Small intestine (tissue), 7 donors: ENCODE measurements at regions not wholly inside any gene's neighbourhood (a gene's known extent, or its start where the extent isn't known, plus 50 kb on each side); places are given as distances from the start of the nearest gene placed in this dataset.

Experiments
- DNase-seq, 2 donors: peaks; one replicate each; pipeline versions ENCODE4 v3.0.0 to v3.0.0-alpha.2; 2013
- FAIRE-seq: peaks from 2 replicates; lab custom pipeline; 2012; peaks lifted over from hg19 to GRCh38; lab: Jason Lieb, UNC
- H3K27ac ChIP-seq, 3 donors: one replicate each; pipeline ENCODE4 v1.5.1; 2013; ENCODE audit warnings: low read length in 2 of 3, mild to moderate bottlenecking in 2 of 3, control low read depth in 1 of 3, inconsistent platforms in 1 of 3, low read depth in 1 of 3, moderate library complexity in 1 of 3
- H3K27me3 ChIP-seq, 3 donors: one replicate each; pipeline ENCODE4 v1.6.1; 2013; ENCODE audit warnings: low read length in 3 of 3, inconsistent platforms in 1 of 3; ENCODE audit not compliant: control insufficient read depth in 3 of 3, insufficient read depth in 3 of 3
- H3K36me3 ChIP-seq, 3 donors: one replicate each; pipeline ENCODE4 v1.6.1; 2013; ENCODE audit warnings: low read length in 3 of 3, inconsistent platforms in 1 of 3, low read depth in 1 of 3, mild to moderate bottlenecking in 1 of 3, moderate library complexity in 1 of 3; ENCODE audit not compliant: control insufficient read depth in 3 of 3, insufficient read depth in 2 of 3
- H3K4me1 ChIP-seq, 3 donors: one replicate each; pipeline ENCODE4 v1.6.1; 2013; ENCODE audit warnings: low read length in 2 of 3, inconsistent platforms in 1 of 3, low read depth in 1 of 3, mild to moderate bottlenecking in 1 of 3, moderate library complexity in 1 of 3; ENCODE audit not compliant: control insufficient read depth in 3 of 3, insufficient read depth in 2 of 3
- H3K4me3 ChIP-seq, 3 donors: one replicate each; pipeline ENCODE4 v1.5.1; 2013; ENCODE audit warnings: low read length in 3 of 3, control low read depth in 1 of 3, inconsistent platforms in 1 of 3, low read depth in 1 of 3, mild to moderate bottlenecking in 1 of 3, moderate library complexity in 1 of 3
- H3K9me3 ChIP-seq, 2 donors: one replicate each; pipeline ENCODE4 v1.6.1; 2013; ENCODE audit warnings: low read depth in 1 of 2, low read length in 1 of 2; ENCODE audit not compliant: control insufficient read depth in 2 of 2, insufficient read depth in 1 of 2
- WGBS, 3 donors: extraction: QIAGEN DNeasy Blood & Tissue Kit; methylation state at CpG; one replicate each; pipeline ENCODE4 v1.1.7; 2013; 5-methylcytosine and 5-hydroxymethylcytosine counted together
- donor health status: healthy with polysubstance abuse.
- donor health status: control.
- donor health status: control.
- donor health status: Bipolar disorder and iron deficiency.
- donor health status: healthy.

DNA sequence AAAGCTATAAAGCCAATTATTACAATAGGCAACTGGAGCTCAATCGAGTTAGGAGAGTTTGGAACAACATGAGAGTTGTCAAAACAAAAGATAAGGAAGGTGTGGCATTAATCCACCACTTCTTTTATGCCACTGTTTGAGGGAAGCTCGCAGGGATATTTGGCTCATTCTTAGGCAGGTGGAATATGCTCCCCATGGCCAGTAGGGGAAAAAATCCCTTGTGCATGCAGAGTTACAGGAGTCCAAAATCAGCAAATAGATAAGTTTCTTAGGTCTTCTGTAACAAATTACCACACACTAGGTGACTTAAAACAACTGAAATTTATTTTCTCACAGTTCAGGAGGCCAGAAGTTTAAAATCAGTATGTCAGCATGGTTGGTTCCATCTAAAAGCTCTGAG, 135.4 kb upstream of the SYNPR start:
- Histone ChIP-seq H3K27me3 (no peaks in the 10 kb centered on the region), H3K4me3 (no peak overlapping the region), H3K4me1 (no peaks in the 10 kb centered on the region), H3K36me3 (no peaks in the 10 kb centered on the region), H3K27ac (no peak overlapping the region), H3K9me3 (no peaks in the 10 kb centered on the region)
- WGBS, 3 donors, result 15 to 34% (median 16%) methylated on average over 2 of the region's 2 CpGs
- FAIRE-seq, result no peak
- no peak for DNase-seq

DNA sequence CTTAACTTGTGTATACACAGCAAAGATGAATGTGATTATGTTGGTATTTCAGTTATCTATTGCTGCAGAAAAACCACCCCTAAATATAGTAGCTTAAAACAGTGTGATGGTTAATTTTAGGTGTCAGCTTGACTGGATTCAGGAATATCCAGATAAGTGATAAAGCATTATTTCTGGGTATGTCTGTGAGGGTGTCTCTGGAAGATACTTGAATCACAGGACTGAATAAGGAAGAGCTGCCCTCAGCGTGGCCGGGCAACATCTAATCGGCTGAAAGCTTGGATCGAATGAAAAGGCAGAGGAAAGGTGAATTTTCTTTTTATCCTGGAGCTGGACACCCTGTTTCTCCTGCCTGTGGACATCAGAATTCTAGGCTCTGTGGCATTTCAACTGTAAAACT, 132.0 kb upstream of the SYNPR start:
- Histone ChIP-seq H3K27me3 (no peaks in the 10 kb centered on the region), H3K9me3 (no peaks in the 10 kb centered on the region), H3K4me1 (no peaks in the 10 kb centered on the region), H3K27ac (no peak overlapping the region), H3K4me3 (no peak overlapping the region), H3K36me3 (no peaks in the 10 kb centered on the region)
- WGBS, 3 donors, result 92 to 94% (median 92%) methylated on average over 4 of the region's 4 CpGs
- DNase-seq, result no peak
- no peak for FAIRE-seq

DNA sequence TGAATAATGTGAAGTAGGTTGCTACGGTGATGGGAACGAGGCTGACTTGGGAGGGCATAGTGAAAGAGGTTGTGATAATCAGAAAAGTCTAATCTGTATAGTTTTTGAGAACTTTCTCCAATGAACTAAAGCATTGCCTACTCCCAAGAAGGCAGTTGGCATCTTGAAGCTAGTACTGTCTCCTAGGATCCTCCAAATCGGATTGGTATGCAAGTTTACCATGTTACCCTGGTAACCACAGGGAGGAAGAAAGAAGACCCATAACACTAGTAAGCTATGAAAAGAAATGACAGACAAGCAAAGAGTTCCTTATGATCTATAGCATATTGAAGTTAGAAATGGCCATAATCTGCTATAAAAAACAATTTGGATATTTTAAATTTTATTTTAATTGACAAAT, 127.2 kb upstream of the SYNPR start:
- Histone ChIP-seq H3K27me3 (no peaks in the 10 kb centered on the region), H3K4me1 (no peaks in the 10 kb centered on the region), H3K36me3 (no peaks in the 10 kb centered on the region), H3K27ac (no peak overlapping the region), H3K9me3 (no peaks in the 10 kb centered on the region), H3K4me3 (no peak overlapping the region)
- no peak for DNase-seq
- no peak for FAIRE-seq
- 48 to 70% (median 67%) methylated on average over 3 of the region's 3 CpGs for WGBS, 3 donors

DNA sequence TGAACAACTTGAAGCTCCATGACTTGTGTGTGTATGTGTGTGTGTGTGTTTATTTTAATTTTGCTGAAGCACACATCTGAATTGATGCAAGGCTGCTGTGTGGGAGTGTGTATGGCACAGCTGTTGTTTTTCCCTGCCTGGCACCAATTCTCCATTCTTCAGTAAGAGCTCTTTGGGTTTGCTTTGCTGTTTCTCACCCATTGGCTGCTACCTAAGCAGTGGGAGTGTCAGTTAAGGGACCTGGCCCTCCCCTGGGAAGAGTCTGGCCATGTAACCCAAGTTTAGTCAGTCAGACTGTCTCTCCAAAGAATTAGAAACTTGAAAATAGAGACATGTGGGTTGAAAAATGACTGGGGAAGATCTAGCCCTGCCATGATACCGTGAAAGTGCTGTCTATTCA, 126.2 kb upstream of the SYNPR start:
- no peak for DNase-seq
- Histone ChIP-seq H3K36me3 (no peaks in the 10 kb centered on the region), H3K9me3 (no peaks in the 10 kb centered on the region), H3K4me1 (no peaks in the 10 kb centered on the region), H3K27me3 (no peaks in the 10 kb centered on the region), H3K4me3 (no peak overlapping the region), H3K27ac (no peak overlapping the region)
- 71 to 90% (median 72%) methylated on average over 1 of the region's 1 CpG for WGBS, 3 donors
- FAIRE-seq, result no peak

DNA sequence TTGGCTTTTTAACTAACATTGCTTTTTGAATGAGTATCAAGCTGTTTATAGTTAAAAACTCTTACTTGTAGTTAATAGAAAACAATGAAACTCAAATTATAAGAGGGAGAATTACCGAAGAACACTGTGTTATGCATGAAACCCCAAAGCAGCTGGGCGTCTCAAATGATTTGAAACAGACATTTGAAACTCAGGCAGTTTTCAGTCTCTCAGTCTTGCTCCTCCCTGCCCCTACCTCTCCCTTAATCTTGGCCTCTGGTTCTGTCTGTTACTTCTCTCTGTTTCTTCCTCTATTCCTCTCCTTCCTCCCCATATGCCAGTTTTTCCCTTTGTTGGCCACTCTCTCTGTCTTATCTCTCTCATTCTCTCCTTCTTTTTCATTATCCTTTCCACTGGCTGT, 118.3 kb upstream of the SYNPR start:
- Histone ChIP-seq H3K4me1 (no peaks in the 10 kb centered on the region), H3K27me3 (no peaks in the 10 kb centered on the region), H3K36me3 (no peaks in the 10 kb centered on the region), H3K9me3 (no peaks in the 10 kb centered on the region), H3K27ac (no peak overlapping the region), H3K4me3 (no peak overlapping the region)
- FAIRE-seq (no peak), DNase-seq (no peak)
- WGBS, 3 donors, result 79 to 84% (median 82%) methylated on average over 2 of the region's 2 CpGs

DNA sequence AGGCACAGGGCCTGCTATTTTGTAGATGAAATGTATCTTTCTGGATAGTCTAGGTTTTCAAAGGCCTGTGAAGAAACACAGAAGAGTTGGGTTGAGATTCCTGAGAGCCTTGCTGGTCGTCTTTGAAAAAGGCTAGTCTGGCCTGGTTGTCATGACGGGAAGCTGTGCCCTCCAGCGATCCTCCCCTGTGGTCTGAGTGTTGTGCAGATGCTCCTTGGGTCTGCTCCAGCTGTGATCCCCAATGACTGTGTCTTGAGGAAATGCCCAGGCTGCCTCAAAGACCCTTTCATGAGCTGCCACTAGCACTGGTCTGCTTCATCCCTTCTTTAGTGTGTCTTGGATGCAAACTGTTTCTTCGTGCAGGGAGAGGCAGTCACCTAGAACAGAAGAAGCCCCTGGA, 111.0 kb upstream of the SYNPR start:
- Histone ChIP-seq H3K36me3 (no peaks in the 10 kb centered on the region), H3K9me3 (no peaks in the 10 kb centered on the region), H3K27me3 (no peaks in the 10 kb centered on the region), H3K27ac (no peak overlapping the region), H3K4me3 (no peak overlapping the region), H3K4me1 (no peaks in the 10 kb centered on the region)
- WGBS, 3 donors, result 65 to 84% (median 80%) methylated on average over 4 of the region's 4 CpGs
- DNase-seq (no peak), FAIRE-seq (no peak)

DNA sequence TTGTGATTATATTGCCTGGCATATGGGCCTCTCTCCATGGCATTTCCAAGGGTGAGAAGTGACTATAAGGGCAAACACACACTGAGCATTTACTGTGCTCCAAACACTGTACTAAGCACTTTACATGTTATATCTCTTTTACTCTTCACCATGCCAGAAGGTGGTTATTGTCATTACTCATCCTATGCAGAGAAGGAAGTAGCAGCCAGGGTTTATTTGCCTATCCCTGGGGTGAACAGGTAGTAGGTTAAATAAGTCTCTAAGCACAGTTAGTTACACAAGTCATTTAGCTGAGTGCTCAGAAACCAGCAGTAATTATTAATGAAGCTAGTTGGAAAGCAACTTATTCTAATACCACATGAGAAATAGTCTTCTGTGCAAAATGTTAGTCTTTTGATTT, 109.9 kb upstream of the SYNPR start:
- Histone ChIP-seq H3K36me3 (no peaks in the 10 kb centered on the region), H3K9me3 (no peaks in the 10 kb centered on the region), H3K4me3 (no peak overlapping the region), H3K27me3 (no peaks in the 10 kb centered on the region), H3K4me1 (no peaks in the 10 kb centered on the region), H3K27ac (no peak overlapping the region)
- DNase-seq, result no peak
- FAIRE-seq, result no peak

DNA sequence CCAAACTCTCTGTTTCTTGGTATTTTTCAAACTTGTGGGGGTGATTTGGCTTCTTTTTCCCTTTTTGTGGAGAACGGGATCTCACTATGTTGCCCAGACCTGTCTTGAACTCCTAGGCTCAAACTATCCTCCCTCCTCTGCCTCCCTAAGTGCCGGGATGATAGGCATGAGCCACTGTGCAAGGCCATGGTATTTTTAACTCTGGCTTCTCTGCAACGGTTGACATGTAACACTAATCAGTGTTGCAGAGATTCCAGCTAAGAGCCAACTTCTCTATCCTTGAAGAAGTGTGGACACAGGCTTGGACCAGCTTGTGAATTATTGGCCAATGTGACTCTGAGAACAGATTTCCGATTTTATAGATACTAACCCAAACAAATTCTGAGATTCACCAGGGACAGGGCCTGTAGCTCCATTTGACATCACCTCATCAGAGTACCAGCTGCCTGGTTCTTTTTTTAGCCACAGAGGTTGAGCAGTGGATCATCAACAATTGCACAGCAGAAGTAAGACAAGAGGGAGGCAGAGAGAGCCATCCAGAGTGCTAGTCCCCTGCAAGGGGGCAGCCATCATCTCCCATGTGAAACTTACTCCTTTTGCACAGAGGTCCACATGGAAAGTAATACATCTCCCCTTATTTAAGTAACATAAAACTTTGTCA, 98.1 kb upstream of the SYNPR start:
- Histone ChIP-seq H3K9me3 (no peaks in the 10 kb centered on the region), H3K36me3 (no peaks in the 10 kb centered on the region), H3K4me3 (no peak overlapping the region), H3K4me1 (no peaks in the 10 kb centered on the region), H3K27me3 (no peaks in the 10 kb centered on the region), H3K27ac (no peak overlapping the region)
- 53 to 89% (median 54%) methylated on average over 3 to 4 of the region's 4 CpGs for WGBS, 3 donors
- FAIRE-seq (no peak), DNase-seq (no peak)

DNA sequence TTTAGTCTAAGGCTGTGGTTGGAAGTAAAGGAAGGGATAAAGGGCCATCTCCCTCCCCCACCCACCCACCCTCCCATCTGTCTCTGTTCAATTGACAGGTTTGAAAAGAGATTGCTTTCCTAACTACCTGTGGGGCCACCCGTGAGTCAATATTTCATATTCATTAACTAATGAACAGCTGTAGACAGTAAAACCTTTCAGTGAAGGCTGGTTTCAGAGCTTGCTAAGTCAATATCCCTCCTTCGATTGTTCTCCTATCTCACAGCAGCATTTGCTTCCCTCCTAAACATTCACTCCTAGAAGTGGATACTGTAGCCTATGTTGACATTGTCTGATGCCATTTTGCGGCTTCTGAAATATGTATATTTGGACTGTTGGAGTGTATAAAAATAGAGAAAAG, 85.9 kb upstream of the SYNPR start:
- Histone ChIP-seq H3K4me3 (no peak overlapping the region), H3K27ac (no peak overlapping the region), H3K27me3 (no peaks in the 10 kb centered on the region), H3K36me3 (no peaks in the 10 kb centered on the region), H3K4me1 (no peaks in the 10 kb centered on the region), H3K9me3 (no peaks in the 10 kb centered on the region)
- WGBS, 3 donors, result 22 to 51% (median 27%) methylated on average over 3 of the region's 3 CpGs
- FAIRE-seq (no peak), DNase-seq (peak; percentile 53 to 66)
